ENCODE measurements at regions not wholly inside any gene's neighbourhood (a gene's known extent, or its start where the extent isn't known, plus 50 kb on each side); places are given as distances from the start of the nearest gene placed in this dataset.
A peak's percentile ranks its signal among the peaks of the same experiment; 100 is the strongest.

DNA sequence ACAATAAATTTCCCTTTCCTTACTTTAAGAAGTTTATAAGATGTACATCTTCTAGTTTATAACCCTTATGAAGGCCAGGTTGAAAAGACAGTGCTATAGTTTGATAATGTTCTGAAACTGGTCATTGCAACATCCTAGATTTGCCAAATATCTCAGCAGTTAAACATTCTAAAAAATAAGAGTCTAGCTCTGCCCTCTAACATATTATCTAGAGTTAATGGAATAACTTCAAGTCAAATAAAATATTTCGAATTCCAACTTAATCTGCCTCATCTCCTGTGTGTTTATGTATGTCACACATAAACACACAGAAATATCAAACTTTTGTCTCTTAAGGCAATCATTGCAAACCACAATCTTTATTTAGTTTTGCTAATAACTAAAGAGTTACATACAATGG lies 796.6 kb downstream of the TLE1 start:
- no peaks in the 10 kb centered on the region for H3K27me3 ChIP-seq
- H3K4me3 ChIP-seq, result no peak overlapping the region
- DNase-seq (ENCODE audit: extremely low spot score), result no peak
- H3K4me1 ChIP-seq, result no peaks in the 10 kb centered on the region
- H3K9me3 ChIP-seq, result peaks cover 0 to 7% (median 2%) of the 10 kb centered on the region in 4 donors
- 90% methylated on average over 1 of the region's 1 CpG for WGBS
- intact Hi-C loops (cut with DNase I), result no loop called here
- no peak for TF ChIP-seq EP300 (IDR thresholded peaks at IDR 0.05)
- no peak for TF ChIP-seq POLR2AphosphoS5 (IDR thresholded peaks at IDR 0.05)
- TF ChIP-seq, protein P1, sequence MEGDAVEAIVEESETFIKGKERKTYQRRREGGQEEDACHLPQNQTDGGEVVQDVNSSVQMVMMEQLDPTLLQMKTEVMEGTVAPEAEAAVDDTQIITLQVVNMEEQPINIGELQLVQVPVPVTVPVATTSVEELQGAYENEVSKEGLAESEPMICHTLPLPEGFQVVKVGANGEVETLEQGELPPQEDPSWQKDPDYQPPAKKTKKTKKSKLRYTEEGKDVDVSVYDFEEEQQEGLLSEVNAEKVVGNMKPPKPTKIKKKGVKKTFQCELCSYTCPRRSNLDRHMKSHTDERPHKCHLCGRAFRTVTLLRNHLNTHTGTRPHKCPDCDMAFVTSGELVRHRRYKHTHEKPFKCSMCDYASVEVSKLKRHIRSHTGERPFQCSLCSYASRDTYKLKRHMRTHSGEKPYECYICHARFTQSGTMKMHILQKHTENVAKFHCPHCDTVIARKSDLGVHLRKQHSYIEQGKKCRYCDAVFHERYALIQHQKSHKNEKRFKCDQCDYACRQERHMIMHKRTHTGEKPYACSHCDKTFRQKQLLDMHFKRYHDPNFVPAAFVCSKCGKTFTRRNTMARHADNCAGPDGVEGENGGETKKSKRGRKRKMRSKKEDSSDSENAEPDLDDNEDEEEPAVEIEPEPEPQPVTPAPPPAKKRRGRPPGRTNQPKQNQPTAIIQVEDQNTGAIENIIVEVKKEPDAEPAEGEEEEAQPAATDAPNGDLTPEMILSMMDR (IDR thresholded peaks at IDR 0.05), result no peak
- TF ChIP-seq POLR2A (IDR thresholded peaks at IDR 0.05; ENCODE audit: low read depth), result no peak
- H3K27ac ChIP-seq (replicated peaks in 1 of 4), result no peak overlapping the region
- no peaks in the 10 kb centered on the region for H3K36me3 ChIP-seq

DNA sequence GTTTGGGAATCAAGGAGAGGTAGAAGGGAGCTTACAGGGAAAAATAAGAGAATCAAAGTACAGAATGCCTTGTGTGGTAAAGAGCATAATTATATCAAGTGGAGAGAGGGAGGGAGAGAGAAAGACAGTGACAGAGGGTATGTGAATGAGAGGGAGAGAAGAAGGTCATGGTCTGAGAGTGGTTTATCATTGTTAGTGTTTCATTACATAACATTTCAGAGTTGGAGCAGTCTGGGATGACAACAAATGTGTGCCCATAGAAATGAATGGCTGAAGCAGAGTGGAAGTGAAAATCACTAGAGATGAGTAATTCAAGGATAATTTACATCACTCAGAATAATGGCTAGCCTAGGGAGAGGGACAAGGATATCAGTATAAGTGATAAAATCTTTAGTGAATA lies 799.2 kb downstream of the TLE1 start:
- Histone ChIP-seq H3K4me3 (no peak overlapping the region), H3K4me1 (no peaks in the 10 kb centered on the region), H3K27ac (replicated peaks in 1 of 4) (no peak overlapping the region), H3K9me3 (peaks cover 0 to 4% (median 1%) of the 10 kb centered on the region in 4 donors), H3K36me3 (no peaks in the 10 kb centered on the region), H3K27me3 (no peaks in the 10 kb centered on the region)
- TF ChIP-seq POLR2AphosphoS5 (IDR thresholded peaks at IDR 0.05) (no peak), POLR2A (IDR thresholded peaks at IDR 0.05; ENCODE audit: low read depth) (no peak), EP300 (IDR thresholded peaks at IDR 0.05) (no peak)
- TF ChIP-seq, protein P1 (IDR thresholded peaks at IDR 0.05), result no peak
- no peak for DNase-seq (ENCODE audit: extremely low spot score)
- intact Hi-C loops (cut with DNase I), result no loop called here

DNA sequence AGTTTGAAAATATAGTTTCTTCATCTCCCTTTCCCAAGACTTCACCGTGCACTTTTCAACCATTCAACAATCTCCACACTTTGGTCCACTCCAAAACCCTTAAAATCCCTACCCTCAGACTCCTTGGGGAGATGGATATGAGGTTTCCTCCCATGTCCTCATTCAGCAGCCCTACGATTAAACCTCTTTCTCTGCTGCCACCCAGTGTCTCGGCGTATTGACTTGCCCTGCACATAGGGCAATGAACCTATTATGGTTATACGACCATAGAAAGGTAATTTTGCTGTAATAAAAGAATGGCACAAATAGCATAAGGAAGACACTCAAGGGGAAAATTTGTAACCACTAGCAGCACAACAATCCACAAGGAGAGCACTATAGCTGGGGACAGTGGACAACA lies 803.5 kb downstream of the TLE1 start:
- H3K4me1 ChIP-seq, result no peaks in the 10 kb centered on the region
- H3K27ac ChIP-seq (replicated peaks in 1 of 4), result no peak overlapping the region
- H3K9me3 ChIP-seq, result no peaks in the 10 kb centered on the region
- TF ChIP-seq, protein P1 (IDR thresholded peaks at IDR 0.05), result peak in 1 of 3 experiments; percentile 9
- TF ChIP-seq POLR2AphosphoS5 (IDR thresholded peaks at IDR 0.05) (no peak), EP300 (IDR thresholded peaks at IDR 0.05) (no peak), POLR2A (IDR thresholded peaks at IDR 0.05; ENCODE audit: low read depth) (no peak)
- intact Hi-C loops (cut with DNase I), result no loop called here
- WGBS, result 76% methylated on average over 5 of the region's 5 CpGs
- no peak for DNase-seq (ENCODE audit: extremely low spot score)
- no peak overlapping the region for H3K4me3 ChIP-seq
- H3K27me3 ChIP-seq, result no peaks in the 10 kb centered on the region
- no peaks in the 10 kb centered on the region for H3K36me3 ChIP-seq

DNA sequence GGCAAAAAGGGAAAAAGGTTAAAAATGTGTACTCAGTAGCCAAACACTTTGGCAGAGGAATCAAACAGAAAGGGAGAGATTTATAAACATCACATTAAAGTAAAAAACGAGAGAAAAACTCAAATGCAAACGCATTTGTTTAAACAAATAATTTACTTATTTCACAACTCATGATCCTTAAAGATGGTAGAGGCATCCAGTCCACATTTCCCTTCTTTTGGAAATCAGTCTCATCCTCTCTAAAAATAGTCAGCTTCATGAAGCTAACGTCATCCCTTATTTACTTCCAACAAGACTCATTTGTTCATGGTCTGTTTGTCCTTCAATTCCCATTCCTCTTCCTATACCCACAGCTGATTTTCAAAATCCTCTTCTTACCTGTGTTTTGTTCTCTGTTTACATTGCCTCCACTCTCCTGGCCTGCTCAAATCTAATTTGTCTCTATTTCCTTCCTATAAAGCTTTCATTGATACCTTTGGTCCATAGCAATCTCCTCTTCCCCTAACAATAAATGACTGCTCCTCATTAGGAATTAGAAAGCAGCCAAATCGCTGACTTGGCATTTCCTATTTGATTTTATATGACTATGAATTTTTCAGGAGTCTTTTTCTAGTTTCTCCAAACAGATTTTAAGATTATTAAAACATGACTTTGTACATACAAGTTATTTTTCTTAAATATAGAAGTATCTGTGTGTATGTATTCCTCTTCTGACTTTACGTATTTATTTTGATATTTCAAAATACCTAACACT lies 805.3 kb downstream of the TLE1 start:
- H3K27ac ChIP-seq (replicated peaks in 1 of 4), result no peak overlapping the region
- H3K9me3 ChIP-seq, result no peaks in the 10 kb centered on the region
- H3K27me3 ChIP-seq, result no peaks in the 10 kb centered on the region
- TF ChIP-seq EP300 (IDR thresholded peaks at IDR 0.05) (no peak), POLR2AphosphoS5 (IDR thresholded peaks at IDR 0.05) (no peak), POLR2A (IDR thresholded peaks at IDR 0.05; ENCODE audit: low read depth) (no peak)
- TF ChIP-seq, protein P1 (IDR thresholded peaks at IDR 0.05), result no peak
- 52% methylated on average over 5 of the region's 5 CpGs for WGBS
- intact Hi-C loops (cut with DNase I), result no loop called here
- no peaks in the 10 kb centered on the region for H3K36me3 ChIP-seq
- DNase-seq (ENCODE audit: extremely low spot score), result no peak
- no peak overlapping the region for H3K4me3 ChIP-seq
- no peaks in the 10 kb centered on the region for H3K4me1 ChIP-seq

DNA sequence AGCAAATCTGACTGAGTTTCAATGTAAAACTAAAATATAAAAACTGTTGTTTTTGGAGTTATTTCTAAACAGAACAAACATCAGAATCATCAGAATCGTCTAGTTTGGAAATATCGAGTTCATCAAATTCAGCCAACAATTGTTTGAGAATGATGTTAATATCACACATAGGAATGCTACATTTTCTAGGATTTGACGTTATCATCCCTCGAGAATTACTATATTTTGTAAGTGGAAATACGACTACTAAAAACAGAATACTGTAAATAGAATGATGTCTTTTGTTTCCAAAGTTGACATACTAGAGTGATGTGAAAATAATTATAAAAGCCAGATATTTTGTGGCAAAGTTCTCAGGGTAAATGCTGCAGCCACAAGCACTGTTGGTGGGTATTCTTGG lies 805.9 kb downstream of the TLE1 start:
- 78% methylated on average over 5 of the region's 5 CpGs for WGBS
- no peak for DNase-seq (ENCODE audit: extremely low spot score)
- Histone ChIP-seq H3K27ac (replicated peaks in 1 of 4) (no peak overlapping the region), H3K27me3 (no peaks in the 10 kb centered on the region), H3K9me3 (no peaks in the 10 kb centered on the region), H3K4me1 (no peaks in the 10 kb centered on the region), H3K4me3 (no peak overlapping the region), H3K36me3 (no peaks in the 10 kb centered on the region)
- intact Hi-C loops (cut with DNase I), result no loop called here
- TF ChIP-seq POLR2AphosphoS5 (IDR thresholded peaks at IDR 0.05), result no peak
- TF ChIP-seq EP300 (IDR thresholded peaks at IDR 0.05), result no peak
- TF ChIP-seq, protein P1 (IDR thresholded peaks at IDR 0.05), result no peak
- TF ChIP-seq POLR2A (IDR thresholded peaks at IDR 0.05; ENCODE audit: low read depth), result no peak
